PC-3 (cell line): ENCODE measurements at regions not wholly inside any gene's neighbourhood (a gene's known extent, or its start where the extent isn't known, plus 50 kb on each side); places are given as distances from the start of the nearest gene placed in this dataset.

Experiments
- ATAC-seq: fragments of 200-7000 bp; cut with Tn5 transposase; 2 replicates; pipeline ENCODE4 v1.9.1; 2020; ENCODE audit warnings: mild to moderate bottlenecking, moderate library complexity
- BruUV-seq: library from RNA; stranded (reverse); fragments of 400-500 nt; replicated peaks from 2 replicates; lab custom pipeline; 2021; lab: Mats Ljungman, UMichigan
- CTCF ChIA-PET: fragments of 300-600 bp; sonication (Branson Sonifier 250); formaldehyde crosslinking; loops from one replicate; lab custom pipeline; 2022; ENCODE audit warnings: antibody characterized with exemption; lab: Charles Lee
- POLR2A ChIA-PET: fragments of 300-600 bp; sonication (Branson Sonifier 250); formaldehyde crosslinking; loops from one replicate; lab custom pipeline; 2022; ENCODE audit warnings: antibody characterized with exemption; ENCODE audit not compliant: unreplicated experiment; lab: Charles Lee
- DNase-seq: peaks from one replicate; pipeline ENCODE4 v3.0.0-alpha.2; 2015
- H2AFZ ChIP-seq: fragments of 300-600 bp; sonication (generic); 2 replicates; pipeline ENCODE4 v1.6.0; 2016; ENCODE audit warnings: antibody characterized with exemption, low read length
- H3F3A ChIP-seq: fragments of 300-600 bp; sonication (generic); one replicate; pipeline ENCODE4 v1.6.0; 2017; ENCODE audit warnings: antibody characterized with exemption, low read length, control low read depth, mild to moderate bottlenecking; ENCODE audit not compliant: unreplicated experiment
- H3K27ac ChIP-seq: fragments of 300-600 bp; sonication (generic); 2 replicates; pipeline ENCODE4 v1.5.1; 2016; ENCODE audit warnings: mild to moderate bottlenecking, low read length
- H3K27me3 ChIP-seq: fragments of 300-600 bp; sonication (generic); 2 replicates; pipeline ENCODE4 v1.6.1; 2016; ENCODE audit warnings: low read length, mixed read lengths
- H3K36me3 ChIP-seq: fragments of 300-600 bp; sonication (generic); 2 replicates; pipeline ENCODE4 v1.6.1; 2016; ENCODE audit warnings: low read depth, mixed run types, low read length, mixed read lengths
- H3K4me1 ChIP-seq: fragments of 300-600 bp; sonication (generic); 2 replicates; pipeline ENCODE4 v1.5.1; 2016; ENCODE audit warnings: low read length; ENCODE audit not compliant: insufficient read depth
- H3K4me2 ChIP-seq: fragments of 300-600 bp; sonication (generic); 2 replicates; pipeline ENCODE4 v1.6.0; 2016; ENCODE audit warnings: low read length
- H3K4me3 ChIP-seq: fragments of 300-600 bp; sonication (generic); 2 replicates; pipeline ENCODE4 v1.5.1; 2016; ENCODE audit warnings: mild to moderate bottlenecking, low read length, mixed read lengths
- H3K79me2 ChIP-seq: fragments of 300-600 bp; sonication (generic); 2 replicates; pipeline ENCODE4 v1.6.1; 2017; ENCODE audit warnings: low read length, mixed read lengths
- H3K9ac ChIP-seq: fragments of 300-600 bp; sonication (generic); 2 replicates; pipeline ENCODE4 v1.6.0; 2016; ENCODE audit warnings: mild to moderate bottlenecking, low read length
- H3K9me2 ChIP-seq: fragments of 300-600 bp; sonication (generic); replicated peaks from 2 replicates; pipeline ENCODE4 v1.6.1; 2016; ENCODE audit warnings: mixed run types, low read length, mixed read lengths
- H3K9me3 ChIP-seq: fragments of 300-600 bp; sonication (generic); 2 replicates; pipeline ENCODE4 v1.6.1; 2016; ENCODE audit warnings: low read length, mixed read lengths
- H4K20me1 ChIP-seq: fragments of 300-600 bp; sonication (generic); 2 replicates; pipeline ENCODE4 v1.6.1; 2016; ENCODE audit warnings: low read length, mixed read lengths
- EZH2 ChIP-seq: fragments of 300-600 bp; sonication (generic); IDR thresholded peaks from one replicate; pipeline ENCODE4 v1.6.1; 2017; ENCODE audit warnings: antibody characterized with exemption, mild to moderate bottlenecking, low read length; ENCODE audit not compliant: unreplicated experiment
- EZH2phosphoT487 ChIP-seq: fragments of 300-600 bp; sonication (generic); IDR thresholded peaks from 2 replicates; pipeline ENCODE4 v1.6.1; 2018; ENCODE audit warnings: mild to moderate bottlenecking, antibody characterized with exemption, low read length, borderline replicate concordance
- intact Hi-C: fragments of 100-400 bp; cut with micrococcal nuclease; formaldehyde crosslinking; loops from 2 replicates; pipeline ENCODE4 v1.9.0; 2023
- TF ChIP-seq, protein P1 (sequence below): fragments of 300-600 bp; sonication (generic); conservative IDR thresholded peaks from 2 replicates; pipeline ENCODE4 v1.5.1; 2017; ENCODE audit warnings: antibody characterized with exemption, low read depth, mild to moderate bottlenecking, low read length

DNA sequence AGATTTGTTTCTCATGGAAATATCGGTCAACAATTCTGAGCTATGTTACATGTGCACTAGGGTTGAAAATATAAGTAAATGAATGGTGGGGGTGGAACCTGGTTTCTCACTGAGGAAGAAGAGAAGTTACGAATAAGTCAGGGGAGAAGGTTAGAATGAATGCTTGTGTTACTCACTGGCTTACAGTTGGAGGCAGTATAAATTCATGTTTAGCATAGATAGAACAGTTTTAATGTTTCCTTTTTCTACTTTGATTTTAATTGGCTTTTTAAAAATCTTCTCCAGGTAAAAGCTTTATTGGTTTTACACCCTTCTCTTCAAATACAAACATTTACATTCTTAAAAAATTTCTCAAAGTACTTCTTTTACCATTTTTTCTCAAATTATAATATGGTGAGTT lies 1113.7 kb downstream of the CDH11 start:
- Histone ChIP-seq H4K20me1 (no peaks in the 10 kb centered on the region), H3K9me2 (no peaks in the 10 kb centered on the region), H3K9me3 (no peaks in the 10 kb centered on the region), H3F3A (no peaks in the 10 kb centered on the region), H3K4me1 (no peaks in the 10 kb centered on the region), H3K27me3 (peaks cover 67% of the 10 kb centered on the region), H3K9ac (no peak overlapping the region), H2AFZ (no peak overlapping the region), H3K79me2 (no peaks in the 10 kb centered on the region), H3K36me3 (no peaks in the 10 kb centered on the region), H3K27ac (no peak overlapping the region), H3K4me3 (no peak overlapping the region), H3K4me2 (no peak overlapping the region)
- CTCF ChIA-PET = no interaction called here
- BruUV-seq = no TSS peak
- TF ChIP-seq, protein P1, sequence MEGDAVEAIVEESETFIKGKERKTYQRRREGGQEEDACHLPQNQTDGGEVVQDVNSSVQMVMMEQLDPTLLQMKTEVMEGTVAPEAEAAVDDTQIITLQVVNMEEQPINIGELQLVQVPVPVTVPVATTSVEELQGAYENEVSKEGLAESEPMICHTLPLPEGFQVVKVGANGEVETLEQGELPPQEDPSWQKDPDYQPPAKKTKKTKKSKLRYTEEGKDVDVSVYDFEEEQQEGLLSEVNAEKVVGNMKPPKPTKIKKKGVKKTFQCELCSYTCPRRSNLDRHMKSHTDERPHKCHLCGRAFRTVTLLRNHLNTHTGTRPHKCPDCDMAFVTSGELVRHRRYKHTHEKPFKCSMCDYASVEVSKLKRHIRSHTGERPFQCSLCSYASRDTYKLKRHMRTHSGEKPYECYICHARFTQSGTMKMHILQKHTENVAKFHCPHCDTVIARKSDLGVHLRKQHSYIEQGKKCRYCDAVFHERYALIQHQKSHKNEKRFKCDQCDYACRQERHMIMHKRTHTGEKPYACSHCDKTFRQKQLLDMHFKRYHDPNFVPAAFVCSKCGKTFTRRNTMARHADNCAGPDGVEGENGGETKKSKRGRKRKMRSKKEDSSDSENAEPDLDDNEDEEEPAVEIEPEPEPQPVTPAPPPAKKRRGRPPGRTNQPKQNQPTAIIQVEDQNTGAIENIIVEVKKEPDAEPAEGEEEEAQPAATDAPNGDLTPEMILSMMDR = peak; percentile 31; the same call in 1 of the 2 replicates
- no peak for TF ChIP-seq EZH2phosphoT487
- DNase-seq (no peak), ATAC-seq (no peak)
- intact Hi-C loops = no loop called here
- POLR2A ChIA-PET = no interaction called here

DNA sequence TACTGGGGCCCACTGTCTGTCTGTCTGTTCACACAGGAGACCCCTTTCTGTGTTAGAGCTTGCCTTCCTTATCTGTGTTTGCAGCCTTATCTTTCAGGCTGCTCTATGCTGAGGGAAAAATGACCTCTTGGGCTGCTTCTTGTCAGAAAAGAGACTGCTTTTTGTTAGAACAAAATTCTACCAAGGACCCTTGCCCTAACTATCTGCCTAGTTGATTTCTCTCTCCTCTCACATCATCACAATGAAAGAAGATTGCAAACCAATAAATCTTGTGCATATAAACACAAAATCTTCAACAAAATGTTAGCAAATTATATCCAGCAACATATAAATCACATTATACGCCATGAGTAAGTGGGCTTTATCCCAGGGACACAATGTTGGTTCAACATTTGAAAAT lies 1117.7 kb downstream of the CDH11 start:
- H3F3A ChIP-seq = no peaks in the 10 kb centered on the region
- BruUV-seq = no TSS peak

DNA sequence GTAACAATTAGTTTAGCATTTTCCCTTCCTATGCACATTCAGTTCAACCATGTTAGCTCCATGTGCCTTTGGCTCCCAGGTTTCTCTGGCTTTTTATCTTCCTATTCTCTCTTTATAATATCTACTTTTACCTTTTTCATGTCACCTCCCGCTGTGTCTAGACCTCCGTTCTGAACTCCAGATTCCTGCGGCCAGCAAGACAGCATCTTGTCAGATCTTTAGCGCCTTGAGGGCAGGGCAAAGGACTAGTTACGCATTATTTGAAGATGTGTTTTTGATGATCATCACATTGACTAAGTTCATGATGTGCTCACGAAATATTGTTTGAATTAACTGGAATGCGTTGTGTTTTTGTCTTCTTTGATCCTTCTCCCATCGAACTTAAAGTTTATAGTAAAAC lies 1126.8 kb downstream of the CDH11 start:
- Histone ChIP-seq H3K36me3 (no peaks in the 10 kb centered on the region), H3K4me2 (no peak overlapping the region), H2AFZ (no peak overlapping the region), H3F3A (no peaks in the 10 kb centered on the region), H4K20me1 (no peaks in the 10 kb centered on the region), H3K9me3 (no peaks in the 10 kb centered on the region), H3K9me2 (no peaks in the 10 kb centered on the region), H3K27me3 (peaks cover 60% of the 10 kb centered on the region), H3K9ac (no peak overlapping the region), H3K27ac (no peak overlapping the region), H3K4me1 (no peaks in the 10 kb centered on the region), H3K4me3 (no peak overlapping the region), H3K79me2 (no peaks in the 10 kb centered on the region)
- POLR2A ChIA-PET = no interaction called here
- TF ChIP-seq EZH2phosphoT487 = no peak
- TF ChIP-seq, protein P1 = no peak
- TF ChIP-seq EZH2 = no peak
- no peak for ATAC-seq
- DNase-seq = no peak
- no TSS peak for BruUV-seq
- CTCF ChIA-PET = no interaction called here
- intact Hi-C loops = no loop called here

More for the DNA sequence above, 1117.7 kb downstream of the CDH11 start:
- no peaks in the 10 kb centered on the region for H3K79me2 ChIP-seq
- no peak overlapping the region for H3K27ac ChIP-seq
- DNase-seq = no peak
- no peaks in the 10 kb centered on the region for H3K4me1 ChIP-seq
- CTCF ChIA-PET = no interaction called here
- intact Hi-C loops = no loop called here
- H2AFZ ChIP-seq = no peak overlapping the region
- no peaks in the 10 kb centered on the region for H3K36me3 ChIP-seq
- no peaks in the 10 kb centered on the region for H4K20me1 ChIP-seq
- no peaks in the 10 kb centered on the region for H3K9me2 ChIP-seq
- H3K27me3 ChIP-seq = peaks cover 54% of the 10 kb centered on the region
- POLR2A ChIA-PET = no interaction called here
- no peak overlapping the region for H3K9ac ChIP-seq
- no peak overlapping the region for H3K4me2 ChIP-seq
- TF ChIP-seq, protein P1 = no peak
- TF ChIP-seq EZH2 (no peak), EZH2phosphoT487 (no peak)
- no peaks in the 10 kb centered on the region for H3K9me3 ChIP-seq
- H3K4me3 ChIP-seq = no peak overlapping the region
- no peak for ATAC-seq
